GM12875 (cell line): ENCODE measurements at regions not wholly inside any gene's neighbourhood (a gene's known extent, or its start where the extent isn't known, plus 50 kb on each side); places are given as distances from the start of the nearest gene placed in this dataset.

Experiments
- H3K4me3 ChIP-seq: one replicate; pipeline ENCODE4 v1.5.1; 2011; ENCODE audit warnings: low read depth, low read length, control low read depth
- CTCF ChIP-seq: IDR thresholded peaks from 2 replicates; pipeline ENCODE4 v1.5.1; 2011; ENCODE audit warnings: low read depth, mild to moderate bottlenecking, control low read depth, inconsistent platforms, low read length, moderate library complexity, borderline replicate concordance; ENCODE audit not compliant: insufficient read depth

- H3K4me3 ChIP-seq: no peak overlapping the region
- TF ChIP-seq CTCF: no peak
These were observed 1237.3 kb upstream of the FAM98A start for GRCh38 chr2:34836361-34836760.

- H3K4me3 ChIP-seq: no peak overlapping the region
- TF ChIP-seq CTCF: no peak
These were observed 1232.0 kb upstream of the FAM98A start for GRCh38 chr2:34831096-34831495.

GRCh38 chr2:34828481-34828880 is 1229.4 kb upstream of the FAM98A start:
- no peak for TF ChIP-seq CTCF

GRCh38 chr2:34827398-34827797 is 1228.3 kb upstream of the FAM98A start:
- no peak for TF ChIP-seq CTCF
- H3K4me3 ChIP-seq: no peak overlapping the region

More at GRCh38 chr2:34828481-34828880, 1229.4 kb upstream of the FAM98A start:
- H3K4me3 ChIP-seq: no peak overlapping the region

DNA sequence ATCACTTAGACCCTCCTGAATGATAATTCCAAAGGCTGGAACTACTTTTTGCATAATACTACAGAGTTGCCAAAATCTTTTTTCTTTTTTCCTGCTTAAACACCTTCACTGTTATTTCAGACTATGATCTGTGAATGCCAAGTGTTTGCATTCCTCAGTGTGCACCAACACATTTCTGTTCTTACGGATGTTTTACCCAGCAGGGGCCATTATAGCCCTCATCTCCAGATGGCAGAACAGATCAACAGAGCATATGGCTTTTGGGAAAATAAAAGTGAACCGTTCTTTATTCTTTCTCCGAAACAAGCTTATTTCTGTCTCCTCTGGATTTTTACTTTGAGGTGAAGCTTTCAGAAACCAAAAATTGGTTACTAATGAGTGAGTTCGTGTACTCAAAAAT is 1226.6 kb upstream of the FAM98A start:
- TF ChIP-seq CTCF: no peak
- H3K4me3 ChIP-seq: no peak overlapping the region

DNA sequence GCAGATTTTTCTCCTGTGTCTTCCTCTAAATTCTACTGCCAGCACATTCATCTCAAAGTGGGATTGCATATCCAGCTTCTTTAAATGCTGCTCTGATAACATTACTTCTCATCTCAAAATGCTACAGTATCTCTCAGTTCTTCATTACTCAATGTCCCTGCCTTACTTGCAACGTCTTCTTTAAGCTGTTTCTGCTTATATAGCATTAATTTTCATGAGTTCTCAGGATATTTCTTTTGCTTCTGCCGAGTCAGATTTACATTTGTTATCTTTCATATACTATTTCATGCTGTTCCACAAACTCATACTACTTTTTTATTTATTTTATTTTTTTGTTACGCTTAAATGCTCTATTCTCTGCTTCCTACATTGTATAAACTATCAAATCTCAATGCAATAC is 1223.5 kb upstream of the FAM98A start:
- no peak for TF ChIP-seq CTCF
- H3K4me3 ChIP-seq: no peak overlapping the region

DNA sequence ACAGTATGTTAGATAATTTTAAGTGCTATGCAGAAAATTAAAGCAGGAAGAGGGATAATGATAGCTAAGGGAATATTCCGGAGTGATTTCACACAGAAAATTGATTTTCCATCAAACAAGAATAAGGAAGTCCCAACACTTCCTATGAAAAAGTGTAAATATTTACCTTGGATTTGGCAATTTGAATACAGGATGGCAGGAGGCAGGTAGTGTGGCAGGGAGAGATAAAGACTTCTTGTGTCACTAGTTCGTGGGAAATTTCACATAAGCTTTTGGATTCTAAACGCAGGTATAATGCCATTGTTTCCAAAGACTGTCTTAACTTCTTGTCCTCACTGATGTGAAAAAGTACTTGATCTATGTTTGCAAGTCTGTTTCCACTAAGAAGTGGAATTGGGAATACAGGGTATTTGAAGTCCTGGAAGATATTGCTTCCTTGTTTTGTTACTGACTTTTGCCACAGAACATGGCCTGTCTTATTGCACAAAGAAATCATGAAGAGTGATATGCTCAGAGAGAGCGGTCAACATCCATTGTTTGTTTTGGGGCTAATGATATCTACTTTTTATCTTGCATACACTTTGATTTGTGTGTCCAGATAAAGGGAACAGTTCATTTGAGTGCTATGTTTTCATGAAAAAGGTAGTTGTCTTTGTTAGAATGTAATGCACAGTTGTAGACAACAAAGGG is 1216.1 kb upstream of the FAM98A start:
- no peak for TF ChIP-seq CTCF
- H3K4me3 ChIP-seq: no peak overlapping the region
